A673 (cell line): ENCODE measurements at regions not wholly inside any gene's neighbourhood (a gene's known extent, or its start where the extent isn't known, plus 50 kb on each side); places are given as distances from the start of the nearest gene placed in this dataset.

ENCODE experiments used
- EZH2 ChIP-seq: fragments of 200-600 bp; sonication (generic); IDR thresholded peaks from 2 replicates; pipeline ENCODE4 v1.6.1; 2017; ENCODE audit warnings: borderline replicate concordance, low read depth, mild to moderate bottlenecking, mixed read lengths, antibody characterized with exemption, low read length; ENCODE audit not compliant: poor library complexity, severe bottlenecking
- TF ChIP-seq, protein P1 (sequence below): fragments of 300-800, 200-600 bp; sonication (generic); conservative IDR thresholded peaks from 2 replicates; pipeline ENCODE4 v1.5.1; 2017; ENCODE audit warnings: low read depth, mild to moderate bottlenecking, antibody characterized with exemption, low read length, moderate library complexity, mixed read lengths

DNA sequence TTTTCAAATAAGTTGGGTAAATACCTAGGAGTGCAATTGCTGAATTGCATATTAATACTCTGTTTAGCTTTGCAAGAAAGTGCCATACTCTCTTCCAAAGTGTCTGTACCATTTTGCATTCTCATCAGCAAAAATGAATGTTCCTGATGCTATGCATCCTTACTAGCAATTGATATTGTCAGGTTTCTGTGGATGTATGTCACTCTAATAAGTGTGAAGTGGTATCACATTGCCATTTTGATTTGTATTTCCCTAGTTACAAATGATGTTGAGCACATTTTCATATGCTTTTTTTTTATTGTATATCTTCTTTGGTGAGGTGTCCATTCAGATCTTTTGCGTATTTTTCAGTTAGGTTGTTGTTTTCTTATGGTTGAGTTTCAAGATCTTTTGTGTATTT is 230.4 kb upstream of the MAGI2 start:
- TF ChIP-seq EZH2 = no peak
- TF ChIP-seq, protein P1, sequence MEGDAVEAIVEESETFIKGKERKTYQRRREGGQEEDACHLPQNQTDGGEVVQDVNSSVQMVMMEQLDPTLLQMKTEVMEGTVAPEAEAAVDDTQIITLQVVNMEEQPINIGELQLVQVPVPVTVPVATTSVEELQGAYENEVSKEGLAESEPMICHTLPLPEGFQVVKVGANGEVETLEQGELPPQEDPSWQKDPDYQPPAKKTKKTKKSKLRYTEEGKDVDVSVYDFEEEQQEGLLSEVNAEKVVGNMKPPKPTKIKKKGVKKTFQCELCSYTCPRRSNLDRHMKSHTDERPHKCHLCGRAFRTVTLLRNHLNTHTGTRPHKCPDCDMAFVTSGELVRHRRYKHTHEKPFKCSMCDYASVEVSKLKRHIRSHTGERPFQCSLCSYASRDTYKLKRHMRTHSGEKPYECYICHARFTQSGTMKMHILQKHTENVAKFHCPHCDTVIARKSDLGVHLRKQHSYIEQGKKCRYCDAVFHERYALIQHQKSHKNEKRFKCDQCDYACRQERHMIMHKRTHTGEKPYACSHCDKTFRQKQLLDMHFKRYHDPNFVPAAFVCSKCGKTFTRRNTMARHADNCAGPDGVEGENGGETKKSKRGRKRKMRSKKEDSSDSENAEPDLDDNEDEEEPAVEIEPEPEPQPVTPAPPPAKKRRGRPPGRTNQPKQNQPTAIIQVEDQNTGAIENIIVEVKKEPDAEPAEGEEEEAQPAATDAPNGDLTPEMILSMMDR = no peak
